GDM1 (cell line): ENCODE measurements at regions not wholly inside any gene's neighbourhood (a gene's known extent, or its start where the extent isn't known, plus 50 kb on each side); places are given as distances from the start of the nearest gene placed in this dataset.

ENCODE experiments used
- DNase-seq: peaks from one replicate; lab custom pipeline; 2025; lab: John Stamatoyannopoulos, UW

DNA sequence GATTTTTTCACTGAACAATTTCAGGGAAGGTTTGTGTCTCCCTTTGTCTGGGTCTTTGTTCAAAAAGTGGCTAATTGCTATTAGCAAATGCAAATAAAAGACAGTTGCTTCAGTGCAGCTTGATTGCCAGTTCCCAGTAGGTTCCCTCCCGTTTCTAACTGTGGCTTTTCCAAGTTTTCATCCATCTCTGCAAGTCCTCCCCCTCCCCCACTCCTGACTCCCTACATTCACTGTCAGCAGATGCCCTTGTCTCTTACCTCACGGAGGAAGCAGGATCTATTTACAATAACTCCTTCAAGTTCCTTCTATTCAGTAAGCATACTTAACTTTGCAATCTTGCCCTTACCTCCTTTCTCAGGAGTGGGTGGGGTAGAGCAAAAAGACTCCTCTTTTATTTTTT, 55.4 kb upstream of the SCEL start:
- DNase-seq: no peak

DNA sequence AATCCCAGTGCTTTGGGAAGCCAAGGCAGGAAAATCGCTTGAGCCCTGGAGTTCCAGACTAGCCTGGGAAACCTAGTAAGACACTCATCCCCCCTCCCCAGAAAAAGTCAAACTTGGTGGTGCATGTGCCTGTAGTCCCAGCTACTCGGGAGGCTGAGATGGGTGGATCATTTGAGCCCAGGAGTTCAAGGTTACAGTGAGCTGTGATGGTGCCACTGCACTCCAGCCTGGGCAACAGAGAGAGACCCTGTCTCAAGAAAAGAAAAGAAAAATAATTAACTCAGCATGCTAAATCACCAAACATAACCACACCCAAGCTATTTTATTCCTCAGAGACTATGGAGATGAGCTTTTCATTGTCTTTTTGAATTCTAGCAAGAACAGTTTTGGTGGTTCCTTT, 56.2 kb upstream of the SCEL start:
- no peak for DNase-seq

- DNase-seq: no peak
Observed at GRCh38 chr13:77477299-77477848, 58.1 kb upstream of the SCEL start.

DNA sequence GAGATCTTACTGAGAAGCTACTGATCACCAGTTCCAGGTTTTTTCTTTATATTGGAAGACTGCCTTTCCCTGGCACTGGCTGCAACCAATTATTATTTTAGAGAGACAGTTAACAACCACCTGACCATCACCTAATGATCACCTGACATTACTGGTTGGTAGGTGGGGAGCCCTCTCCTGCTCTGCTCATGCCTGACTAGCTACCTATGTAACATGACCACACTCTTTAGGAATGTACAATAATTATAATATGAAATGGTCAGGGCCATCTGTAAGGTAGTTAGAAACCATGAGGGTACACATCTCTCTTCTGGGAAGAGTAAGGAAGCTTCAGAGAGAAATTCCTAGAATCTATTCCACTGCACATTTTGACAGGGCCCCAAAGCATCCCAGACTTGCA, 59.0 kb upstream of the SCEL start:
- no peak for DNase-seq

GRCh38 chr13:77475345-77476084, 60.0 kb upstream of the SCEL start:
- DNase-seq: no peak

DNA sequence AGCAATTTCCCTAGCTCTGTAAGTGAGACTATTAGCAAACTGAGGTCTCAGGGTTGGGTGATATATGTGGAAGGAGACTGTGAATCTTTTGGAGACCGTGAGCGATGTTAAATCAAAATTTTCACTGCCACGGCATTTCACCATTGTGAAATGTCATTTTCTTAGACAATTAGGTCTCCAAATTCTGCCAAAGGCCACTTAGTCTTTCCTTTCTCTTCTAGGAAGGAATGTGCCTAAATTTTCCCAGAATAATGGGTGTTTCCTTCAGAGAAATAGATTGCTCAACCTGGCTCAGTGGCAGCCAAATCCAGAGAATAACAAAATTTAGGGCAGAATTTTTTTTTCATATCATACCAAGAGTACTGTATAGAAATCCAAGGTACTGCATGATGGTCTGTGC, 64.5 kb upstream of the SCEL start:
- DNase-seq: no peak

DNA sequence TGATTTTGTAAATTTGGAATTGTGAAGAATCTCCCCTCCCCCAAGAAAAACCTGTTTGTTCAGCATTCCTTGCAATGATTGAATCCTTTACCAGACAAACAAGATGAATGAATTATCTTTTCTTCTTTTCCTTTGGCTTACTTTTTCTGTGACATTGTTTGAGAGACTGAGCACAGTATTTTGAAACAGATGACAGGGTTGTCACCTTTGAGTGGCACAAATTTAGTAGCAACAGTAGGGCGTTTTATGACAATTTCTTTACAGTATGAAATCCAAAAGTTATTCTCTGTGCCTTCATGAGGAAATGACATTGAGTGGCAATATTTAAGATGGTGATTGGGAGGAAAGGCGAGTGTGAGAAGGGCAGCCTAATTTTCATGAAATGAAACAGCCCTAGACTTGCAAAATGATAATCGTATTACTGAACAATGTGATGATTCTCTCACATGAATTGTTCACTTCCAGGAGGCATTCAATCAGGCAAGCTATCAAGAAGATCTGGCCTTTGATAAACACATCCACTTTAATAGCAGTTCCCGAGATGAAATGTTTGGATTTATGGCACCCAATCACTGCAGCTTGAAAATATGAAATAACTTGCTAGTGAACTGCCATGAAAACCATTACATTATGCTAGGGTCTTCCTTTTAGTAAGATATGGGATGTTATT, 68.6 kb upstream of the SCEL start:
- DNase-seq: no peak

- DNase-seq: no peak
Observed at GRCh38 chr13:77465603-77466195, 69.8 kb upstream of the SCEL start.

DNA sequence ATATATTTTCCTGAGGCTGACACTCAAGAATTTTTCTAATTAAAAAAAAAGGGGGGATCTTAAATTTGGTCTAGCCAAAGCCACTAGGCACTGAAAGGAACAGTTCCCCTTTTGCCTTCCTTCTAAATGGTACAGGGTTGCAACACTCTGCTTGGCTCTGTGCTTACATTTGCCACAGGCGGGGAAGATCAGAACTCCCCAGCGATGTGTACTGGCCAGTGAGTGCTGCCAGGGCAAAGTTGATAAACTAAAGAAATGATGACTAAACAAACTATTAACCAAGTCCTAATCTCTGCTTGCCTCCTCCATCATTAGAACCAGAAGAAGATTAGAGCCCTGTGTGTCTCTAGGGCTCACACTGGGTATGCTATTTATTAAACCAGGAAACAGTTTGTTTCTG, 75.3 kb upstream of the SCEL start:
- no peak for DNase-seq

GRCh38 chr13:77459592-77459991, 75.9 kb upstream of the SCEL start:
- no peak for DNase-seq

DNA sequence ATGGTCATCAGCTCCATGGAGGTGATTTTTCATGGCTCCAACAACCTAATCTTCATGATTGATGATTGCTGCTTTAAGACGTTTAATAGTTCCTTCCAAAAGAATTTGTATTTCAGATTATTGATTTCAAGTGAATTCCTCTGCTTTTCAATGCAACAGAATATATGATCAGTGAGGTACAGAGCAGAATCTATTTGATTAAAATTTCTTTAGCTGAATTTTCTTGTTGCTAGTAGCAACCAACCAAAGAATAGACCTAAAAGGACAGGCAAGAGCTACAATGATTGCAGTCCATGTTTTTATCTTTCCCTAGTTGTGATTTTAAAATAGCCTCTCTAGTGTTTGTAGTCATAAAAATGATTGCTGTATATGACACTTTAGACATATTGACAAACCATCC, 76.8 kb upstream of the SCEL start:
- no peak for DNase-seq

DNA sequence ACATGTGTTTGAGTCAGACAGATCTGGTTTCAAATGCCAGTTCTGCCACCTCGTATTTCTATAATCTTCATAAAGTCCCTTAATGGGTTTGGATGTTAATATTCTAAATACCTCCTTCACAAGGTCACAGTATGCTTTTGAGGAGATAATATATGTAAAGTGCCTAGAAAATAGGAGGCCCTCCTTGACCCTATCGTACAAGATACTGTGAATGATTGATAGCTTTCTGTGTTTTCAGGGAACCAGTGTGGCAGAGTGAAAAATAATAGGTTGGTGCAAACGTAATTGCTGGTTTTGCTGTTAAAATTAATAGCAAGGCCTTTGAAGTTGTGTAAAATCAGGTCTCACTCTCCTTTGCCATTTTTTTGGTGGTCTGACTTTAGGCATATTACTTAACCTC, 77.5 kb upstream of the SCEL start:
- DNase-seq: no peak

DNA sequence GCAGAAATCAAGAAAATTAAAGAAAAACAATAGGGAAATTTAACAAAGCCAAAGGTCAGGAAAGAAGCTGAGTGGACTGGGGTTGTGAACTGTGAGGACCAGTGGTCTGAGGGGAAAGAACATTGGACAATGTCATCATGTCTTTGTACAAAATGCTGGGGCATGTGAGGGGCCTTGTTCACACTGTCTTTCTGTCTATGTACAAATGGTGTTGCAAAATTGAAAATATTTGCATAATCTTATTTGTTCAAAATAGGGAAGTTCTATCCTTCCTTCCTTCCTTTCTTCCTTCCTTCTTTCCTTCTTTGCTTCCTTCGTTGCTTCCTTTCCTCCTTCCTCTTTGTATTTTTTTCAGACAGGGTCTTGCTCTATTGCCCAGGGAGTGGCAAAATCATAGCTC, 79.2 kb upstream of the SCEL start:
- DNase-seq: no peak

DNA sequence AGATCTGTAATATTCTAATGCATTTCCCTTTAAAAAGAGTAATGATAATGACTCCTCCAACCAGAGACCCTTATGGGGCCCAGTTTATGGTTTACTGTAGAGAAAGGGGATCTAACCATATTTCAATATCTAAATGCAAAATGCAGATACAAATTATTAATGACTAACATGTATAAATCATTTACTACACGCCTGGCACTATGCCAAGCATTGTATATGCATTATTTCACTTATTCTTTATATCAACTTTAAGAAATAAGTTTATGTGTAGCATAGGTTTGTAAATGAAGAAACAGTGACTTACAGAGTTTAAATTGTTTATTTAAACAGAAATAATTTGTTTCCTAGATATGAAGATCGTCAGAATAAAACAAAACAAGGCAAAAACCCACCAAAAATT, 86.2 kb upstream of the SCEL start:
- no peak for DNase-seq

DNA sequence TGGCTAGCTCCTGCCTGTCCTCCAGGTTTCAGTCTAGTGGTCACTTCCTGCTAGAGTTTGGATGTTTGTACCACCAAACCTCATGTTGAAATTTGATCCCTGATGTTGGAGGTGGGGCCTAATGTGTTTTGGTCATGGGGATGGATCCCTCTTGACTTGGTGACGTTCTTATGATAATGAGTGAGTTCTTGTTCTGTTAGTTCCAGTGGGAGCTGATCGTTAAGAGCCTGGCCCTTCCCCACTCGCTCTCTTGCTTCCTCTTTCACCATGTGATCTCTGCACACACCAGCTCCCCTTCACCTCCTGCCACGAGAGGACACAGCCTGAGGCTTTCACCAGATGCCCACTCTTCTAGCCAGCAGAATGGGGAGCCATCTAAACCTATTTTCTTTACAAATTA, 86.8 kb upstream of the SCEL start:
- DNase-seq: no peak

DNA sequence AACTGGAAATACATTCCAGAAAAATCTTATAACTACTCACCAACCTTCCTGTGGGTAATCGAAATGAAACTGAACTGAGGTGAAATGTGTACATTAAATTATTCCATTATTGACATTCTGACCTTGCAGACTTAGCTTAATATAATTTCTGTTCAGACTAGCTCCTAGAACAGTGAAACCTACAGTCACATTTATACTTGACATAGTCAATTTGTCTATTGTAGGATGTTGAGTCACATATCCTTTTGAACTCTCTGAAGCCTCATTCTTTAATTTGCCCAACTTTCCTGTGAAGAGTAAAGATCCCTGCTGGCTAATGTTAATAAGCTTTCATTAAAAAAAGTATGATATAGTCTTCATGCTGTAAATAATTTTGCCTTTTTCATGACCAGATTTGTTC, 92.0 kb upstream of the SCEL start:
- DNase-seq: no peak

DNA sequence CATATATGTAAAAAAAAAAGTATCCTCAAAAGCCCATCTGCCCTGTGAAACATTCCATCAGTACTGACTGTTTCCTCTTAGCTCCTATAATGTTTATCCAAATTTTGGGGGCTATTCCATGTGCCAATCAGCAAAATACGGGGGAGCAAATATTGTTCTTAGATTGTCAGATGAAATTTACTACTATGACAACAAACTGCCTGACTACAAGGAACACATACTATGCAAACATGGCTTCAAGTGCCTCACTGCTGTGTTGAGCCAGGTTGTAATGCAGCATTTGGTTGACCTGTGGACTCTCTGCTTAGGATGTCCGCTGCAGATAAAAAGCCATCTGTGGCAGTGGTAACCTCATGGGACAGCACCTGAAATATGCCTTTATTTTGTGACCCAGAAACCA, 98.2 kb upstream of the SCEL start:
- DNase-seq: no peak

GRCh38 chr13:77434289-77434688, 101.2 kb upstream of the SCEL start:
- DNase-seq: no peak

DNA sequence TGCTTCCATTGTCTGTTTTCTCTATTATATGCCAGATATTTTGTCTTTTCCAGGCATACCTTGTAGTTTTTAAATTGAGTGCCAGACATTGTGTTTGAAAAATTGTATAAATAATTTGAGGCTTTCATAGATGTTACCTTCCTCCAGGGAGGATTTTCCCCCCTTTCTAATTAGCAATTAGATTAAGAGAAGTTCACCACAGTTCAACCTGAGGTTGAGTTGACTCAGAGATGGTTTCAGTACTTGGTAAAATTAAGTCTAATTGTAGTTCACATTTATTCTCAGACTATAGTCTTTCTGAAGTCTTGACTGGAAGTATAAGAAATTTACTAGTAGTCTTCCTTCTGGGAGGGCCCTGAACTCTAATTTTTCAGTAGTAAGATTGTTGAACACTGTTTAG, 104.1 kb upstream of the SCEL start:
- DNase-seq: no peak

GRCh38 chr13:77430377-77430951, 103.6 kb upstream of the MYCBP2 start:
- no peak for DNase-seq

DNA sequence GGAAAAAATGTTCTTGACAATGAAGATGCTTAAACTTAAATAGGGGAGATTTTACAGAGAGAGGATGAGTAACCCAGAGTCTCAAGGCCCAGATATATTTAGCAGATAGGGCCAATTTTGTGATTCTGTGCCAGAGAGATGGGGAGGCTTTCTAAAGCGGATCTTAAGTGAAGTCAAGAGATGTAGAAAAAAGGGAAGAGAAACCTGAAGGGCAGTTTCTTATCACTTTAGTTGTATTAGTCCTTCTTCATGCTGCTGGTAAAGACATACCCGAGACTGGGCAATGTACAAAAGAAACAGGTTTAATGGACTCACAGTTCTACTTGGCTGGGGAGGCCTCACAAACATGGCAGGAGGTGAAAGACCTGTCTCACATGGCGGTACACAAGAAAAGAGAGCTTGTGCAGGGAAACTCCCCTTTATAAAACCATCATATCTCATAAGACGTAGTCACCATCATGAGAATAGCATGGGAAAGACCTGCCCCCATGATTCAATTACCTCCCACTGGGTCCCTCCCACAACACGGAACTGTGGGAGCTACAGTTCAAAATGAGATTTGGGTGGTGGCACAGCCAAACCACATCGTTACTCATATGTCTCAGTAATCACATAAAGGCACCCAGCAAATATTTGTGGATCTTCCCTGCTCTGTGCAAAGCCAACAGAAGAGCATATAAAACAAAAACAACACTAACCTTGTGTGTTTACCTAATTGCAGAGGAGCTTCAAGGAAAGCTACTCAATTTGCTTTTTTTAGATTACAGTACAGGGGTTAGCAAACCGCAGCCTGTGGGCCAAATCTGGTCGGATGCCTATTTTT, 102.6 kb upstream of the MYCBP2 start:
- no peak for DNase-seq

DNA sequence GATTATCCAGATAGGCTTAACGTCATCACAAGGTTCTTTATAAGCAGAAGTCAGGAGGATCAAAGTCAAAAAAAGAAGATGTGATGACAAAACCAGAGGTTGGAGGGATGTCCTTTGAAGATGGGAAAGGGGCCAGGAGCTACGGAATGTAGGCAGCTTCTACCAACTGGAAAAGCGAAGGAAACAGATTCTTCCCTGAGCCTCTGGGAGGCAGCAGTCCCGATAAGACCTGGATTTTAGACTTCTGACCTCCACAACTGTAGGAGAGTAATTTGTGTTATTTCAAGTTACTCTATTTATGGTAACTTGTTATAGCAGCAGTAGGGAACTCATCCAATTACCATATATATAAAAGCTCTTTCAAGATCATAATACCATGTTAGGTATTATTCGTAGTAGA, 98.8 kb upstream of the MYCBP2 start:
- DNase-seq: no peak
